ENCODE measurements at regions not wholly inside any gene's neighbourhood (a gene's known extent, or its start where the extent isn't known, plus 50 kb on each side); places are given as distances from the start of the nearest gene placed in this dataset.
A peak's percentile ranks its signal among the peaks of the same experiment; 100 is the strongest.

- Histone ChIP-seq H3K27me3 (ENCODE audit: control insufficient read depth, insufficient read depth, low read length) (no peaks in the 10 kb centered on the region), H3K36me3 (ENCODE audit: control insufficient read depth, insufficient read depth, low read length) (no peaks in the 10 kb centered on the region), H3K4me1 (ENCODE audit: control insufficient read depth, insufficient read depth, low read length) (peaks cover 3% of the 10 kb centered on the region), H3K9ac (ENCODE audit: low read length) (no peak overlapping the region), H3K4me3 (ENCODE audit: low read length) (peak overlapping the region; percentile 6), H3K27ac (ENCODE audit: low read depth, low read length) (no peak overlapping the region)
Observed at GRCh38 chr9:38227061-38227540, 158.1 kb upstream of the SHB start.

GRCh38 chr9:38226491-38226951 is 157.5 kb upstream of the SHB start:
- H3K27me3 ChIP-seq (ENCODE audit: control insufficient read depth, insufficient read depth, low read length), result no peaks in the 10 kb centered on the region
- H3K36me3 ChIP-seq (ENCODE audit: control insufficient read depth, insufficient read depth, low read length), result no peaks in the 10 kb centered on the region
- no peak overlapping the region for H3K27ac ChIP-seq (ENCODE audit: low read depth, low read length)
- H3K4me1 ChIP-seq (ENCODE audit: control insufficient read depth, insufficient read depth, low read length), result peaks cover 3% of the 10 kb centered on the region
- no peak overlapping the region for H3K4me3 ChIP-seq (ENCODE audit: low read length)
- H3K9ac ChIP-seq (ENCODE audit: low read length), result no peak overlapping the region

- H3K4me3 ChIP-seq (ENCODE audit: low read length), result no peak overlapping the region
- H3K36me3 ChIP-seq (ENCODE audit: control insufficient read depth, insufficient read depth, low read length), result no peaks in the 10 kb centered on the region
- H3K9ac ChIP-seq (ENCODE audit: low read length), result no peak overlapping the region
- no peaks in the 10 kb centered on the region for H3K27me3 ChIP-seq (ENCODE audit: control insufficient read depth, insufficient read depth, low read length)
- peaks cover 3% of the 10 kb centered on the region for H3K4me1 ChIP-seq (ENCODE audit: control insufficient read depth, insufficient read depth, low read length)
- no peak overlapping the region for H3K27ac ChIP-seq (ENCODE audit: low read depth, low read length)
Observed at GRCh38 chr9:38224941-38225340, 155.9 kb upstream of the SHB start.

GRCh38 chr9:38216572-38216971 is 147.5 kb upstream of the SHB start:
- Histone ChIP-seq H3K4me3 (ENCODE audit: low read length) (no peak overlapping the region), H3K9ac (ENCODE audit: low read length) (no peak overlapping the region)

GRCh38 chr9:38215465-38215864 is 146.4 kb upstream of the SHB start:
- Histone ChIP-seq H3K36me3 (ENCODE audit: control insufficient read depth, insufficient read depth, low read length) (no peaks in the 10 kb centered on the region), H3K4me1 (ENCODE audit: control insufficient read depth, insufficient read depth, low read length) (no peaks in the 10 kb centered on the region), H3K27ac (ENCODE audit: low read depth, low read length) (no peak overlapping the region), H3K4me3 (ENCODE audit: low read length) (no peak overlapping the region), H3K27me3 (ENCODE audit: control insufficient read depth, insufficient read depth, low read length) (no peaks in the 10 kb centered on the region), H3K9ac (ENCODE audit: low read length) (no peak overlapping the region)

More at GRCh38 chr9:38216572-38216971, 147.5 kb upstream of the SHB start:
- Histone ChIP-seq H3K27ac (ENCODE audit: low read depth, low read length) (no peak overlapping the region), H3K4me1 (ENCODE audit: control insufficient read depth, insufficient read depth, low read length) (no peaks in the 10 kb centered on the region), H3K27me3 (ENCODE audit: control insufficient read depth, insufficient read depth, low read length) (no peaks in the 10 kb centered on the region), H3K36me3 (ENCODE audit: control insufficient read depth, insufficient read depth, low read length) (no peaks in the 10 kb centered on the region)

- H3K36me3 ChIP-seq (ENCODE audit: control insufficient read depth, insufficient read depth, low read length), result no peaks in the 10 kb centered on the region
- H3K27ac ChIP-seq (ENCODE audit: low read depth, low read length), result no peak overlapping the region
- no peaks in the 10 kb centered on the region for H3K4me1 ChIP-seq (ENCODE audit: control insufficient read depth, insufficient read depth, low read length)
- H3K4me3 ChIP-seq (ENCODE audit: low read length), result no peak overlapping the region
- no peak overlapping the region for H3K9ac ChIP-seq (ENCODE audit: low read length)
- no peaks in the 10 kb centered on the region for H3K27me3 ChIP-seq (ENCODE audit: control insufficient read depth, insufficient read depth, low read length)
Observed at GRCh38 chr9:38214432-38214831, 145.4 kb upstream of the SHB start.

GRCh38 chr9:38213631-38214299 is 144.7 kb upstream of the SHB start:
- H3K27me3 ChIP-seq (ENCODE audit: control insufficient read depth, insufficient read depth, low read length), result no peaks in the 10 kb centered on the region
- no peaks in the 10 kb centered on the region for H3K4me1 ChIP-seq (ENCODE audit: control insufficient read depth, insufficient read depth, low read length)
- H3K9ac ChIP-seq (ENCODE audit: low read length), result no peak overlapping the region
- H3K36me3 ChIP-seq (ENCODE audit: control insufficient read depth, insufficient read depth, low read length), result no peaks in the 10 kb centered on the region
- no peak overlapping the region for H3K4me3 ChIP-seq (ENCODE audit: low read length)
- H3K27ac ChIP-seq (ENCODE audit: low read depth, low read length), result no peak overlapping the region

GRCh38 chr9:38212016-38212415 is 143.0 kb upstream of the SHB start:
- Histone ChIP-seq H3K4me3 (ENCODE audit: low read length) (no peak overlapping the region), H3K4me1 (ENCODE audit: control insufficient read depth, insufficient read depth, low read length) (no peaks in the 10 kb centered on the region), H3K9ac (ENCODE audit: low read length) (no peak overlapping the region), H3K36me3 (ENCODE audit: control insufficient read depth, insufficient read depth, low read length) (no peaks in the 10 kb centered on the region), H3K27me3 (ENCODE audit: control insufficient read depth, insufficient read depth, low read length) (no peaks in the 10 kb centered on the region), H3K27ac (ENCODE audit: low read depth, low read length) (no peak overlapping the region)

GRCh38 chr9:38211002-38211401 is 142.0 kb upstream of the SHB start:
- Histone ChIP-seq H3K27ac (ENCODE audit: low read depth, low read length) (no peak overlapping the region), H3K4me1 (ENCODE audit: control insufficient read depth, insufficient read depth, low read length) (no peaks in the 10 kb centered on the region), H3K9ac (ENCODE audit: low read length) (no peak overlapping the region), H3K36me3 (ENCODE audit: control insufficient read depth, insufficient read depth, low read length) (no peaks in the 10 kb centered on the region), H3K27me3 (ENCODE audit: control insufficient read depth, insufficient read depth, low read length) (no peaks in the 10 kb centered on the region), H3K4me3 (ENCODE audit: low read length) (no peak overlapping the region)

- no peak overlapping the region for H3K9ac ChIP-seq (ENCODE audit: low read length)
- H3K27me3 ChIP-seq (ENCODE audit: control insufficient read depth, insufficient read depth, low read length), result no peaks in the 10 kb centered on the region
Observed at GRCh38 chr9:38208206-38208901, 139.3 kb upstream of the SHB start.

GRCh38 chr9:38207247-38207778 is 138.3 kb upstream of the SHB start:
- Histone ChIP-seq H3K9ac (ENCODE audit: low read length) (no peak overlapping the region), H3K4me3 (ENCODE audit: low read length) (no peak overlapping the region), H3K36me3 (ENCODE audit: control insufficient read depth, insufficient read depth, low read length) (no peaks in the 10 kb centered on the region), H3K27me3 (ENCODE audit: control insufficient read depth, insufficient read depth, low read length) (no peaks in the 10 kb centered on the region), H3K27ac (ENCODE audit: low read depth, low read length) (no peak overlapping the region), H3K4me1 (ENCODE audit: control insufficient read depth, insufficient read depth, low read length) (no peaks in the 10 kb centered on the region)

More at GRCh38 chr9:38208206-38208901, 139.3 kb upstream of the SHB start:
- Histone ChIP-seq H3K27ac (ENCODE audit: low read depth, low read length) (no peak overlapping the region), H3K4me3 (ENCODE audit: low read length) (no peak overlapping the region), H3K36me3 (ENCODE audit: control insufficient read depth, insufficient read depth, low read length) (no peaks in the 10 kb centered on the region), H3K4me1 (ENCODE audit: control insufficient read depth, insufficient read depth, low read length) (no peaks in the 10 kb centered on the region)

- H3K4me1 ChIP-seq (ENCODE audit: control insufficient read depth, insufficient read depth, low read length), result no peaks in the 10 kb centered on the region
- no peaks in the 10 kb centered on the region for H3K27me3 ChIP-seq (ENCODE audit: control insufficient read depth, insufficient read depth, low read length)
- H3K4me3 ChIP-seq (ENCODE audit: low read length), result no peak overlapping the region
- no peaks in the 10 kb centered on the region for H3K36me3 ChIP-seq (ENCODE audit: control insufficient read depth, insufficient read depth, low read length)
- no peak overlapping the region for H3K27ac ChIP-seq (ENCODE audit: low read depth, low read length)
- H3K9ac ChIP-seq (ENCODE audit: low read length), result no peak overlapping the region
Observed at GRCh38 chr9:38205279-38205678, 136.3 kb upstream of the SHB start.
